HepG2 (cell line): ENCODE measurements at regions not wholly inside any gene's neighbourhood (a gene's known extent, or its start where the extent isn't known, plus 50 kb on each side); places are given as distances from the start of the nearest gene placed in this dataset.

Source experiments
- ATAC-seq: fragments of 200-7000 bp; cut with Tn5 transposase; 3 replicates; pipeline ENCODE4 v1.9.1; 2020; ENCODE audit warnings: mild to moderate bottlenecking, moderate library complexity
- BruUV-seq: library from RNA; stranded (reverse); fragments of 400-500 nt; replicated peaks from 2 replicates; lab custom pipeline; 2021; lab: Mats Ljungman, UMichigan
- CTCF ChIA-PET: fragments of 300-600 bp; formaldehyde crosslinking; extraction: SDS; loops from one replicate; lab custom pipeline; 2021; ENCODE audit warnings: low total read pairs, inconsistent platforms, low intra/inter-chr PET ratio; lab: Yijun Ruan, JAX
- POLR2A ChIA-PET: fragments of 350-600 bp; sonication (Branson Sonifier 250); formaldehyde crosslinking; loops from one replicate; lab custom pipeline; 2020; ENCODE audit warnings: antibody characterized with exemption, inconsistent platforms; lab: Yijun Ruan, JAX
- DNase-seq: peaks from one replicate; pipeline ENCODE4 v3.0.0-alpha.2; 2015; ENCODE audit warnings: low spot score
- FAIRE-seq: peaks from 3 replicates; lab custom pipeline; 2011; peaks lifted over from hg19 to GRCh38; lab: Jason Lieb, UNC
- H2AFZ ChIP-seq: one replicate; pipeline ENCODE4 v1.6.1; 2011; ENCODE audit warnings: low read length, inconsistent platforms
- H3K27ac ChIP-seq: fragments of 300-600 bp; 3 replicates; pipeline ENCODE4 v1.8.0; 2011; ENCODE audit warnings: mixed run types, mild to moderate bottlenecking, mixed read lengths, low read length, inconsistent platforms; ENCODE audit not compliant: insufficient read depth; ENCODE audit errors: extremely low read length
- H3K27me3 ChIP-seq, 2 experiments: fragments of 200-600 bp in 1 of 2; 2 replicates in 1 of 2; 3 replicates in 1 of 2; pipeline versions ENCODE4 v1.6.0 to v1.8.0; 2011; ENCODE audit warnings: low read length in 2 of 2, mild to moderate bottlenecking in 2 of 2, moderate library complexity in 2 of 2, inconsistent platforms in 1 of 2; ENCODE audit not compliant: insufficient read depth in 2 of 2, control insufficient read depth in 1 of 2
- H3K36me3 ChIP-seq, 2 experiments: fragments of 200-600 bp in 1 of 2; replicated peaks in 1 of 2; 2 replicates in 1 of 2; 3 replicates in 1 of 2; pipeline versions ENCODE4 v1.5.1 to v1.8.0; 2011; ENCODE audit warnings: low read length in 2 of 2, inconsistent platforms in 1 of 2; ENCODE audit not compliant: insufficient read depth in 2 of 2, control insufficient read depth in 1 of 2
- H3K4me1 ChIP-seq: 2 replicates; pipeline ENCODE4 v1.5.1; 2012; ENCODE audit warnings: low read length, inconsistent platforms; ENCODE audit not compliant: insufficient read depth
- H3K4me2 ChIP-seq: 2 replicates; pipeline ENCODE4 v1.6.0; 2011; ENCODE audit warnings: low read depth, low read length, inconsistent platforms
- H3K4me3 ChIP-seq, 3 experiments: fragments of 200-600 bp in 1 of 3; sonication (generic), shearing (Covaris generic) in 1 of 3; replicated peaks in 1 of 3; 2 replicates each; pipeline ENCODE4 v1.5.1; 2011 to 2016; ENCODE audit warnings: low read length in 3 of 3, inconsistent platforms in 2 of 3, low read depth in 2 of 3, mild to moderate bottlenecking in 2 of 3, control low read depth in 1 of 3, mixed read lengths in 1 of 3; ENCODE audit not compliant: insufficient read depth in 1 of 3
- H3K79me2 ChIP-seq: one replicate; pipeline ENCODE4 v1.6.1; 2011; ENCODE audit warnings: low read length, inconsistent platforms; ENCODE audit not compliant: insufficient read depth
- H3K9ac ChIP-seq: 2 replicates; pipeline ENCODE4 v1.6.0; 2011; ENCODE audit warnings: mild to moderate bottlenecking, low read depth, low read length, inconsistent platforms; ENCODE audit not compliant: insufficient read depth
- H3K9me3 ChIP-seq: 2 replicates; pipeline ENCODE4 v1.5.1; 2012; ENCODE audit warnings: mild to moderate bottlenecking, low read length
- H4K20me1 ChIP-seq: 2 replicates; pipeline ENCODE4 v1.6.0; 2011; ENCODE audit warnings: inconsistent platforms, mild to moderate bottlenecking, low read length, moderate library complexity; ENCODE audit not compliant: insufficient read depth
- AGO1 ChIP-seq: fragments of 200-400 bp; formaldehyde crosslinking; IDR thresholded peaks from 2 replicates; pipeline ENCODE4 v1.6.1; 2017; ENCODE audit warnings: mild to moderate bottlenecking, low read depth, low read length, moderate library complexity; ENCODE audit not compliant: poor library complexity, severe bottlenecking
- HNF1A ChIP-seq, 2 experiments: sonication (generic) in 1 of 2; formaldehyde crosslinking in 1 of 2; IDR thresholded peaks; 2 replicates each; pipeline versions ENCODE4 v1.4.0 to v1.6.1; 2016 to 2020; ENCODE audit warnings: borderline replicate concordance in 1 of 2, low read depth in 1 of 2, mild to moderate bottlenecking in 1 of 2, missing genetic modification reagents in 1 of 2
- MTERF4 ChIP-seq: sonication (generic); formaldehyde crosslinking; IDR thresholded peaks from 2 replicates; pipeline ENCODE4 v1.8.0; 2023; ENCODE audit warnings: mild to moderate bottlenecking, missing genetic modification reagents
- MYC ChIP-seq: sonication (generic); formaldehyde crosslinking; IDR thresholded peaks from 2 replicates; pipeline ENCODE4 v1.9.0; 2021; ENCODE audit warnings: missing genetic modification reagents, borderline replicate concordance
- PHF8 ChIP-seq: sonication (generic); formaldehyde crosslinking; IDR thresholded peaks from 2 replicates; pipeline ENCODE4 v1.5.0; 2020; ENCODE audit warnings: missing genetic modification reagents
- RFX3 ChIP-seq: IDR thresholded peaks from 2 replicates; pipeline ENCODE4 v1.6.1; 2016; ENCODE audit warnings: missing biosample characterization, missing genetic modification reagents
- SRF ChIP-seq: IDR thresholded peaks from 2 replicates; pipeline ENCODE4 v1.6.1; 2011; ENCODE audit warnings: mild to moderate bottlenecking, low read depth, low read length, moderate library complexity
- ZNF550 ChIP-seq: sonication (generic); formaldehyde crosslinking; IDR thresholded peaks from 2 replicates; pipeline ENCODE4 v1.4.0; 2020; ENCODE audit warnings: mild to moderate bottlenecking, missing genetic modification reagents, borderline replicate concordance
- ZNF614 ChIP-seq: IDR thresholded peaks from 2 replicates; pipeline ENCODE4 v1.6.1; 2018; ENCODE audit warnings: missing biosample characterization, missing genetic modification reagents, inconsistent platforms, borderline replicate concordance
- WGBS: methylation state at CpG from one replicate; pipeline ENCODE4 v1.1.6; 2017; ENCODE audit warnings: low lambda C conversion rate; 5-methylcytosine and 5-hydroxymethylcytosine counted together
- in situ Hi-C: cut with HindIII; loops from 2 replicates; pipeline ENCODE4 v1.10.0; 2017; ENCODE audit warnings: low pct_unique_long_range_greater_than_20kb; ENCODE audit not compliant: extremely low pct_ligation_motif_present
- intact Hi-C: fragments of 100-400 bp; cut with micrococcal nuclease; formaldehyde crosslinking; loops from one replicate; pipeline ENCODE4 v1.10.0; 2022; ENCODE audit not compliant: unreplicated experiment
- TF ChIP-seq, protein P1 (sequence below): IDR thresholded peaks from 2 replicates; pipeline ENCODE4 v1.6.1; 2016

- TF ChIP-seq AGO1 (no peak), PHF8 (CRISPR knock-in tag) (no peak), ZNF550 (no peak)
- TF ChIP-seq, all 625 proteins: peak for 0
Observed at GRCh38 chr15:100781961-100782530, 97.6 kb upstream of the ALDH1A3 start (continued).

- no peak for TF ChIP-seq SRF
- TF ChIP-seq RFX3 (CRISPR knock-in tag), result no peak
- TF ChIP-seq, protein P1, sequence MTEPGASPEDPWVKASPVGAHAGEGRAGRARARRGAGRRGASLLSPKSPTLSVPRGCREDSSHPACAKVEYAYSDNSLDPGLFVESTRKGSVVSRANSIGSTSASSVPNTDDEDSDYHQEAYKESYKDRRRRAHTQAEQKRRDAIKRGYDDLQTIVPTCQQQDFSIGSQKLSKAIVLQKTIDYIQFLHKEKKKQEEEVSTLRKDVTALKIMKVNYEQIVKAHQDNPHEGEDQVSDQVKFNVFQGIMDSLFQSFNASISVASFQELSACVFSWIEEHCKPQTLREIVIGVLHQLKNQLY (CRISPR knock-in tag), result no peak
- TF ChIP-seq MYC, result no peak
- no peak for TF ChIP-seq MTERF4 (CRISPR knock-in tag)
- no peak for TF ChIP-seq HNF1A (IDR thresholded peaks at IDR 0.05; ENCODE audit: low read depth)
- TF ChIP-seq HNF1A (CRISPR knock-in tag; IDR thresholded peaks at IDR 0.05; ENCODE audit: borderline replicate concordance), result no peak
- TF ChIP-seq ZNF614 (CRISPR knock-in tag), result no peak
- TF ChIP-seq, all 625 proteins: peak for 0
Observed at GRCh38 chr15:100783291-100783690, 96.3 kb upstream of the ALDH1A3 start.

More at GRCh38 chr15:100783291-100783690, 96.3 kb upstream of the ALDH1A3 start:
- H3K9ac ChIP-seq, result no peak overlapping the region
- no peak for FAIRE-seq
- ATAC-seq, result no peak
- no peaks in the 10 kb centered on the region for H3K9me3 ChIP-seq
- ChIA-PET CTCF (no interaction called here), POLR2A (no interaction called here)
- no peak for DNase-seq
- no TSS peak for BruUV-seq
- no peaks in the 10 kb centered on the region for H3K79me2 ChIP-seq
- H4K20me1 ChIP-seq, result no peaks in the 10 kb centered on the region
- intact Hi-C loops, result no loop called here
- WGBS, result 13% methylated on average over 3 of the region's 7 CpGs
- H3K27me3 ChIP-seq, result peaks cover 0 to 31% of the 10 kb centered on the region in 2 experiments; a peak in 3 of 5 replicates
- H3K4me1 ChIP-seq, result no peaks in the 10 kb centered on the region
- no peak overlapping the region for H3K4me3 ChIP-seq
- no peak overlapping the region for H3K27ac ChIP-seq
- in situ Hi-C loops, result no loop called here
- no peak overlapping the region for H3K4me2 ChIP-seq
- H3K36me3 ChIP-seq, result no peaks in the 10 kb centered on the region
- no peak overlapping the region for H2AFZ ChIP-seq
